Vagina (tissue), 2 donors: ENCODE measurements at regions not wholly inside any gene's neighbourhood (a gene's known extent, or its start where the extent isn't known, plus 50 kb on each side); places are given as distances from the start of the nearest gene placed in this dataset.

Source experiments
- POLR2A ChIP-seq, 2 donors: fragments of 450-650 bp; IDR thresholded peaks; one replicate each; pipeline ENCODE4 v1.6.1; 2017; ENCODE audit warnings: antibody characterized with exemption in 2 of 2, mild to moderate bottlenecking in 2 of 2, moderate library complexity in 2 of 2
- POLR2AphosphoS5 ChIP-seq, 2 donors: sonication (generic); formaldehyde crosslinking; IDR thresholded peaks; one replicate each; pipeline ENCODE4 v1.9.0; 2017; ENCODE audit warnings: antibody characterized with exemption in 2 of 2, mild to moderate bottlenecking in 2 of 2, low read depth in 1 of 2; ENCODE audit not compliant: insufficient read depth in 1 of 2
- TF ChIP-seq, protein P1 (sequence below), 3 experiments: fragments of 450-650 bp in 2 of 3; fragments of 200-600 bp in 1 of 3; sonication (generic) in 1 of 3; IDR thresholded peaks; one replicate each; pipeline ENCODE4 v1.5.1; 2017 to 2019; ENCODE audit warnings: antibody characterized with exemption in 3 of 3, mild to moderate bottlenecking in 2 of 3, moderate library complexity in 2 of 3

- TF ChIP-seq, protein P1, sequence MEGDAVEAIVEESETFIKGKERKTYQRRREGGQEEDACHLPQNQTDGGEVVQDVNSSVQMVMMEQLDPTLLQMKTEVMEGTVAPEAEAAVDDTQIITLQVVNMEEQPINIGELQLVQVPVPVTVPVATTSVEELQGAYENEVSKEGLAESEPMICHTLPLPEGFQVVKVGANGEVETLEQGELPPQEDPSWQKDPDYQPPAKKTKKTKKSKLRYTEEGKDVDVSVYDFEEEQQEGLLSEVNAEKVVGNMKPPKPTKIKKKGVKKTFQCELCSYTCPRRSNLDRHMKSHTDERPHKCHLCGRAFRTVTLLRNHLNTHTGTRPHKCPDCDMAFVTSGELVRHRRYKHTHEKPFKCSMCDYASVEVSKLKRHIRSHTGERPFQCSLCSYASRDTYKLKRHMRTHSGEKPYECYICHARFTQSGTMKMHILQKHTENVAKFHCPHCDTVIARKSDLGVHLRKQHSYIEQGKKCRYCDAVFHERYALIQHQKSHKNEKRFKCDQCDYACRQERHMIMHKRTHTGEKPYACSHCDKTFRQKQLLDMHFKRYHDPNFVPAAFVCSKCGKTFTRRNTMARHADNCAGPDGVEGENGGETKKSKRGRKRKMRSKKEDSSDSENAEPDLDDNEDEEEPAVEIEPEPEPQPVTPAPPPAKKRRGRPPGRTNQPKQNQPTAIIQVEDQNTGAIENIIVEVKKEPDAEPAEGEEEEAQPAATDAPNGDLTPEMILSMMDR (IDR thresholded peaks at IDR 0.05) = no peak
- TF ChIP-seq POLR2AphosphoS5 (IDR thresholded peaks at IDR 0.05; ENCODE audit: insufficient read depth in 1 of 2, low read depth in 1 of 2) (no peak), POLR2A (IDR thresholded peaks at IDR 0.05) (no peak)
Measured at GRCh38 chr14:25247609-25248008, 197.7 kb upstream of the STXBP6 start.
